ENCODE measurements at regions not wholly inside any gene's neighbourhood (a gene's known extent, or its start where the extent isn't known, plus 50 kb on each side); places are given as distances from the start of the nearest gene placed in this dataset.

GRCh38 chr16:64693946-64694345 is 427.9 kb downstream of the CDH11 start:
- H3K27me3 Mint-ChIP-seq (ENCODE audit: low read depth) = no peaks in the 10 kb centered on the region
- no peak overlapping the region for H3K9ac ChIP-seq (ENCODE audit: extremely low read depth, insufficient read length, low read length)
- H3K9me3 Mint-ChIP-seq = no peaks in the 10 kb centered on the region
- no CpG with 5 or more reads among the region's 3 CpGs for WGBS (ENCODE audit: extremely low coverage, insufficient read length, low lambda C conversion rate)
- H3K36me3 Mint-ChIP-seq (ENCODE audit: insufficient read depth in 1 of 3, low read depth in 3 of 3) = no peaks in the 10 kb centered on the region
- no peak overlapping the region for H4K8ac ChIP-seq (replicated peaks; ENCODE audit: insufficient read length, low read depth, low read length)
- no peaks in the 10 kb centered on the region for H3K4me1 Mint-ChIP-seq
- H3K79me2 ChIP-seq (ENCODE audit: insufficient read depth, low read length) = no peaks in the 10 kb centered on the region
- DNase-seq = no peak
- H3K4ac ChIP-seq (ENCODE audit: low read depth, low read length) = no peak overlapping the region
- H3K23ac ChIP-seq (ENCODE audit: insufficient read length, low read depth, low read length) = no peak overlapping the region
- H3K18ac ChIP-seq (ENCODE audit: insufficient read length, low read depth, low read length) = no peak overlapping the region
- H3K27ac Mint-ChIP-seq = no peak overlapping the region
- no peak overlapping the region for H2AFZ ChIP-seq (ENCODE audit: low read length)
- H3K79me1 ChIP-seq (ENCODE audit: insufficient read depth, low read depth, low read length, poor library complexity, severe bottlenecking) = no peaks in the 10 kb centered on the region
- no peak overlapping the region for H3K14ac ChIP-seq (ENCODE audit: insufficient read depth, low read length)
- no peaks in the 10 kb centered on the region for H3K4me1 ChIP-seq (ENCODE audit: insufficient read depth, low read length)
- no peak overlapping the region for H3K27ac ChIP-seq (ENCODE audit: insufficient read length, low read depth, low read length)
- TF ChIP-seq, protein P1, sequence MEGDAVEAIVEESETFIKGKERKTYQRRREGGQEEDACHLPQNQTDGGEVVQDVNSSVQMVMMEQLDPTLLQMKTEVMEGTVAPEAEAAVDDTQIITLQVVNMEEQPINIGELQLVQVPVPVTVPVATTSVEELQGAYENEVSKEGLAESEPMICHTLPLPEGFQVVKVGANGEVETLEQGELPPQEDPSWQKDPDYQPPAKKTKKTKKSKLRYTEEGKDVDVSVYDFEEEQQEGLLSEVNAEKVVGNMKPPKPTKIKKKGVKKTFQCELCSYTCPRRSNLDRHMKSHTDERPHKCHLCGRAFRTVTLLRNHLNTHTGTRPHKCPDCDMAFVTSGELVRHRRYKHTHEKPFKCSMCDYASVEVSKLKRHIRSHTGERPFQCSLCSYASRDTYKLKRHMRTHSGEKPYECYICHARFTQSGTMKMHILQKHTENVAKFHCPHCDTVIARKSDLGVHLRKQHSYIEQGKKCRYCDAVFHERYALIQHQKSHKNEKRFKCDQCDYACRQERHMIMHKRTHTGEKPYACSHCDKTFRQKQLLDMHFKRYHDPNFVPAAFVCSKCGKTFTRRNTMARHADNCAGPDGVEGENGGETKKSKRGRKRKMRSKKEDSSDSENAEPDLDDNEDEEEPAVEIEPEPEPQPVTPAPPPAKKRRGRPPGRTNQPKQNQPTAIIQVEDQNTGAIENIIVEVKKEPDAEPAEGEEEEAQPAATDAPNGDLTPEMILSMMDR (conservative IDR thresholded peaks at IDR 0.05) = no peak
- H3K4me2 ChIP-seq (ENCODE audit: insufficient read depth, insufficient read length, low read length) = no peak overlapping the region
- no peak overlapping the region for H2BK5ac ChIP-seq (ENCODE audit: insufficient read length, low read length)
- H2BK20ac ChIP-seq (ENCODE audit: low read depth, low read length, poor library complexity, severe bottlenecking) = no peak overlapping the region
- H3K9me3 ChIP-seq (ENCODE audit: control insufficient read depth, low read depth, low read length) = no peaks in the 10 kb centered on the region
- H3K27me3 ChIP-seq (ENCODE audit: insufficient read depth, low read length) = no peaks in the 10 kb centered on the region
- no peak overlapping the region for H3T11ph ChIP-seq (ENCODE audit: low read length)
- H3K56ac ChIP-seq (ENCODE audit: insufficient read length, low read depth, low read length) = no peak overlapping the region
- H2BK12ac ChIP-seq (ENCODE audit: insufficient read length, low read depth, low read length) = no peak overlapping the region
- no peak overlapping the region for H2AK5ac ChIP-seq (ENCODE audit: insufficient read length, low read length)
- H3K4me3 Mint-ChIP-seq = no peak overlapping the region
- H2BK15ac ChIP-seq (ENCODE audit: low read depth, low read length) = no peak overlapping the region
- H4K5ac ChIP-seq (ENCODE audit: insufficient read length, low read depth, low read length) = no peak overlapping the region
- H2BK120ac ChIP-seq (ENCODE audit: low read depth, low read length, poor library complexity, severe bottlenecking) = no peak overlapping the region
- no peaks in the 10 kb centered on the region for H3K23me2 ChIP-seq (ENCODE audit: insufficient read length, low read depth, low read length, poor library complexity, severe bottlenecking)
- H4K20me1 ChIP-seq (ENCODE audit: control insufficient read depth, insufficient read depth, insufficient read length) = no peaks in the 10 kb centered on the region
- H4K91ac ChIP-seq (ENCODE audit: insufficient read length, low read depth, low read length) = no peak overlapping the region

Measured in H9 (cell line).